ENCODE measurements at regions not wholly inside any gene's neighbourhood (a gene's known extent, or its start where the extent isn't known, plus 50 kb on each side); places are given as distances from the start of the nearest gene placed in this dataset.
A peak's percentile ranks its signal among the peaks of the same experiment; 100 is the strongest.

- Histone ChIP-seq H3K4me3 (no peak overlapping the region), H3K9me3 (no peaks in the 10 kb centered on the region), H3K27me3 (no peaks in the 10 kb centered on the region)
These were observed 73.8 kb downstream of the CBLN2 start for GRCh38 chr18:72470391-72470790.

DNA sequence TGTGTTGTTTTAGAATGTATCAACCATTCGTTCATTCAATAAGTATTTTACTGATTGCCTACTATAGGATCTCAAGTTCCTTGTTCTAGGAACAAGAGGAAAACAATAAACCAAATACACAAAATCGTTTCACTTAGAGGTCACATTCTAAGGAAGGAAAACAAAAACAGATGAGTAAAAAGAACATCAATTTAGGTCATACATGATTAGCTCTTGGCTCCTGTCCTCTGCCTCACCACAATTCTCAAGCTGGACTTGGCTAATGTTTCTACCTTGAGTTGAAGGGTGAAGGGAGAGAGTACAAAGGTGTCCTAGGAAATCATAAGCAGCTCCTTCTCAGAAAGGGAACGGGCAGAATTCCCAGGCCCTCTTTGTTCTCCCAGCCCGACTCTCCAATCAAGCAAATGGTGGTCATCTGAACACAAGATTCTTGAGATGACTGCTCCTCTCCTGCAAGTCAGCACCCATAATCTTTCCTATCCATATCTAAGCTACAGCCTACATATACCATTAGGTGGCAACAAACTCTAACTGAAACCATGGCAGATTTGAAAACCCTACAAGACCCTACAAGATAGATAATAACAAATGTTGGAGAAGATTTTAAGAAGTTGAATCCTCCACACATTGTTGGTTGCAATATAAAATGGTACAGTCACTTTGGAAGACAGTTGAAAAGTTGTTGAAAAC lies 76.0 kb downstream of the CBLN2 start:
- H3K9me3 ChIP-seq: no peaks in the 10 kb centered on the region
- H3K27me3 ChIP-seq: no peaks in the 10 kb centered on the region
- no peak overlapping the region for H3K4me3 ChIP-seq
- DNase-seq: no peak
- H3K36me3 ChIP-seq: no peaks in the 10 kb centered on the region

More at GRCh38 chr18:72470391-72470790, 73.8 kb downstream of the CBLN2 start:
- no peak for DNase-seq
- no peaks in the 10 kb centered on the region for H3K36me3 ChIP-seq

DNA sequence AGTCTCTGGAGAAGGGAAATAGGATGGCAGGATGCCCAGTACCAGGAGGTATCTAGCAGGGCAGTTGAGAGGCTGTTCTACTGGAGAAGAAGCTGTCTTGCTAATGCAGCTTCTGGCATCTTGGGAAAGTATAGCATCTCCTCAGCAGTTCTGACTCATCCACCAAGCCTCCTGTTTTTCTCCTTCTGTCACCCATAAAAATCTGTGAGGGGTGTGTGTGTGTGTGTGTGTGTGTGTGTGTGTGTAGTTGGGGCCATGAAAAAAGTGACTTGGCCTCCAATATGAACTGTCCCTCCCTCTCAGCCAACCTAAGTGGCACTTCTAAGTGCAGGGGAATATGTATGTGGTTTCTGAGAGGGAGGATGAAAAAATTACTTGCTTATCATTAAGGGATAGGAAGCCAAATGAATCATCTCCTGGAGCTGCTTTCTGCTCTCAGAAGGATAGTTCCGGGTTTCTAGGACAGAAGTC lies 83.9 kb downstream of the CBLN2 start:
- no peaks in the 10 kb centered on the region for H3K27me3 ChIP-seq
- DNase-seq: peak; percentile 26
- H3K4me3 ChIP-seq: no peak overlapping the region
- no peaks in the 10 kb centered on the region for H3K9me3 ChIP-seq
- H3K36me3 ChIP-seq: no peaks in the 10 kb centered on the region

- H3K4me3 ChIP-seq: no peak overlapping the region
- no peak for DNase-seq
- H3K9me3 ChIP-seq: no peaks in the 10 kb centered on the region
- no peaks in the 10 kb centered on the region for H3K27me3 ChIP-seq
- no peaks in the 10 kb centered on the region for H3K36me3 ChIP-seq
These were observed 85.9 kb downstream of the CBLN2 start for GRCh38 chr18:72458271-72458670.

DNA sequence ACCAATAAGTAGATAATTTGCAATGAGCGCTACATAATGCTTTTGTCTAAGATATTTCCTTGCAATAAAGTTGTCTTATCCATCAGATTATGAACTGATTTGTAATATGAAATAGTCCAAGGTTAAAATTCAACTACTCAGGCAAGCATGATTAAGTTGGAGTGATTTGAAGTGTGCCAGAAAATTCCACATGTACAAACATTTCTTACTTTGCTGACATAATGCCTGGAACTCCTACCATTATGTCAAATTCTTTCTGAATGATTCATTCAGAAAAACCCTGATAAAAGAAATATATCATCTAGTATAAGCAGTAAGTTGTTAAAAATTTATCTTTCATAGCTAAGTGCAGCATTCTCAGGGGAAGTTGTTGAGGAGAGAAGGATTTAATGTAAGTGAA lies 87.3 kb downstream of the CBLN2 start:
- H3K9me3 ChIP-seq: no peaks in the 10 kb centered on the region
- H3K27me3 ChIP-seq: no peaks in the 10 kb centered on the region
- no peak overlapping the region for H3K4me3 ChIP-seq
- H3K36me3 ChIP-seq: no peaks in the 10 kb centered on the region
- DNase-seq: no peak

DNA sequence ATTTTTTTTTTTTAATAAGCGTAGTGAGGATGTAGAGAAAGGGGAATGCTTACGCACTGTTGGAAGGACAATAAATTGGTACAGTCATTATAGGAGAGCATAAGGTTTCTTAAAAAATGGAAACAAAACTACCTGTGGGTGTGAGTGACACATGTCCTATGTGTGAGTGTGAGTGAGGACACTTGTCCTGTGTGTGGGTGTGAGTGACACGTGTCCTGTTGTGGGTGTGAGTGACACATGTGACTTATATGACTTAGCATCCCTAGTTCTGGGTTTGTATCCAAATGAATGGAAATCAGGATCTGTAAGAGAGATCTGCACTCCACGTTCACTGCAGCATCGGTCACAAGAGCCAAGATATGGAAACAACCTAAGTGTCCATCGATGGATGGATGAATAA lies 91.8 kb downstream of the CBLN2 start:
- Histone ChIP-seq H3K9me3 (no peaks in the 10 kb centered on the region), H3K27me3 (no peaks in the 10 kb centered on the region), H3K4me3 (no peak overlapping the region), H3K36me3 (no peaks in the 10 kb centered on the region)
- no peak for DNase-seq

GRCh38 chr18:72444798-72445155 lies 99.4 kb downstream of the CBLN2 start:
- Histone ChIP-seq H3K27me3 (no peaks in the 10 kb centered on the region), H3K9me3 (no peaks in the 10 kb centered on the region), H3K4me3 (no peak overlapping the region), H3K36me3 (no peaks in the 10 kb centered on the region)
- DNase-seq: no peak

DNA sequence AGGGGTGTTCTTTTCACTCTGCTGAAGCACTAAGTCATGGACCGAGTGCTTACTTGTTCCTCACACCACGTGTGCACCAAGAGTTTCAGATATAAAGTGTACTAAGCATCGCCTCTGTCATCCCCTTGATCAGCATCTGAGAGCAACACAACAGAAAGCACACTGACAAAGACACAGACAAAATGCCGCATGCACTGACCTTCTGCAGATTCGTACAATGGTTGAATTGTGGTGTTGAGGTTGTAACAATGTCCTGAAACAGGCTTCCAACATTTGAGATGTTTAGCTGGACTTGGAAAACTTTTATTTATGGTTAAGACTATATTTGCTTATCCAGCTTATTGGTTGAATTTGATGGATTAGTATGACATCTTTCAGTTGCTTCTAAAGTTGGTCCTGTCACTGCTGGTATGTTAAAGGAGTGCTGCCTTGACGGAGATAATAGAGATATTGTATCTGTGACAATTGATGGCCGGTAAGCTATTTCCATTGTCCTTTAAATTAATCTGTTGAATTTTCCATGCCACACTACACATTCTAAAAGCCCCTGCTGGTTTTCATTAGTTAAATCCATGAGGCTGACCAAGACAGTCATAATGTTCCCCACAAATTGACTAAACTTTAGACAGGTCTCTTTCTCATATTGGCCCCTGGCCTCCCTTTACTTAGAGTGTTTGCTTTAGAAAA lies 99.9 kb downstream of the CBLN2 start:
- DNase-seq: no peak
- H3K27me3 ChIP-seq: no peaks in the 10 kb centered on the region

DNA sequence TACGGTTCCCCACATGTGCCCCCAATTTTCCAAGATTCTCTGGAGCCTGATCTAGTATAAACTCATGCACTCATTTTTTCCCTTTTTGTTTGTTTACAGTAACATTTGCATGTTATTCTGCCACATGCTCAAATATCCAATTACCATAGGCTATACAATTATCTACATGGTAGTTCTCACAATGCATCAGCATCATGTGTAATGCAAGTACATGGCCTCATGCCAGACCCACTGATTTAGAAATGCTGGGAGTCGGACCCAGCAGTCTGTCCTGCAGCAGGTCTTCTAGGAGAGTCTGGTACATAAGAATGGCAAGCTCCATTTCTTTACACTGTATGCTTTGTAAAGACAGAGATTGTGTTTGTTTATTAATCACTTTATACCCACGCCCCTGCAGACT lies 107.7 kb downstream of the CBLN2 start:
- DNase-seq: no peak
- H3K27me3 ChIP-seq: no peaks in the 10 kb centered on the region
- no peaks in the 10 kb centered on the region for H3K9me3 ChIP-seq
- H3K4me3 ChIP-seq: no peak overlapping the region
- H3K36me3 ChIP-seq: no peaks in the 10 kb centered on the region

More for the DNA sequence above, 99.9 kb downstream of the CBLN2 start:
- Histone ChIP-seq H3K9me3 (no peaks in the 10 kb centered on the region), H3K36me3 (no peaks in the 10 kb centered on the region), H3K4me3 (no peak overlapping the region)

GRCh38 chr18:72433756-72434155 lies 110.4 kb downstream of the CBLN2 start:
- Histone ChIP-seq H3K27me3 (no peaks in the 10 kb centered on the region), H3K4me3 (no peak overlapping the region), H3K9me3 (no peaks in the 10 kb centered on the region), H3K36me3 (no peaks in the 10 kb centered on the region)
- no peak for DNase-seq

DNA sequence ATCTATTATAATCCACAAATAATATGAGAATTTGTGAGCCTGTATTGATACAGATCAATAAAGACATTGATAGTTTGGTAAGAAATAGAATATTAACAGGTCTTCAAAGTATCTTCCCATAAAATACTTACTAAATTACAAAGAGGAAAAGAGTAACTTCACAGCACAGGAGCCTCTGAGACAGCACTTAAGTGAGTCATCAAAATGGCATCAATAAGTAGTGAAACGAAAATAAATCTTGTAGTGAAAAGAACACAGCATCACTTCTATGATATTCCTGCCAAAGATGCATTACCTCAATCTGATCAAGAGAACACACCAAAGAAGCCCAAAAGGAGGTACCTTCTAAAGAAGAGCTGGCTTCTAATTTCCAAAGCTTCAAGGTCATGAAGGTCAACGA lies 116.4 kb downstream of the CBLN2 start:
- Histone ChIP-seq H3K9me3 (no peaks in the 10 kb centered on the region), H3K4me3 (no peak overlapping the region), H3K27me3 (no peaks in the 10 kb centered on the region), H3K36me3 (no peaks in the 10 kb centered on the region)
- DNase-seq: no peak

DNA sequence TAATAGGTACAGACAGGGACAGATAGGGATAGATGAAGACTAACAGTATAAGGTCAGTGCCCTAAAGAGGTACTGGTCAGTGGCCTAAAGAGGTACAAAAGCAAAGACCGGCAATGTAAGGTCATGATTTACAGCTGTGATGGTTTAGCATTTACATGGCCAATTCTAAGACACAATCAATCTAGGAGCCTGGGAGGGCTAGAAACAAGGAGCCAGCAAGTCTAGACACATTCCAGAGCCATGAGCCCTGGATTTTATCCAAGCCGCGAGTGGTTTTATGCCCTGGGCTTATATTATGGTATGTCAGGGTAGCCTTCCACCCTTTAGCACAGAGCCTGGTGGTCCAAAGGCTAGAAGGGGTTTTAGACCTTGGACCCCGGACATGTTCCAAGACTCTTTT lies 124.2 kb downstream of the CBLN2 start:
- Histone ChIP-seq H3K4me3 (no peak overlapping the region), H3K9me3 (no peaks in the 10 kb centered on the region), H3K27me3 (no peaks in the 10 kb centered on the region), H3K36me3 (no peaks in the 10 kb centered on the region)
- DNase-seq: peak; percentile 5

- Histone ChIP-seq H3K36me3 (no peaks in the 10 kb centered on the region), H3K27me3 (no peaks in the 10 kb centered on the region), H3K9me3 (no peaks in the 10 kb centered on the region), H3K4me3 (no peak overlapping the region)
- DNase-seq: no peak
These were observed 131.2 kb downstream of the CBLN2 start for GRCh38 chr18:72412927-72413326.

- DNase-seq: no peak
- Histone ChIP-seq H3K4me3 (no peak overlapping the region), H3K27me3 (no peaks in the 10 kb centered on the region), H3K9me3 (no peaks in the 10 kb centered on the region), H3K36me3 (no peaks in the 10 kb centered on the region)
These were observed 132.9 kb downstream of the CBLN2 start for GRCh38 chr18:72411261-72411660.

- no peaks in the 10 kb centered on the region for H3K27me3 ChIP-seq
- no peaks in the 10 kb centered on the region for H3K36me3 ChIP-seq
- H3K4me3 ChIP-seq: no peak overlapping the region
- no peak for DNase-seq
- H3K9me3 ChIP-seq: no peaks in the 10 kb centered on the region
These were observed 133.7 kb downstream of the CBLN2 start for GRCh38 chr18:72410399-72410798.

- Histone ChIP-seq H3K36me3 (no peaks in the 10 kb centered on the region), H3K9me3 (no peaks in the 10 kb centered on the region), H3K27me3 (no peaks in the 10 kb centered on the region), H3K4me3 (no peak overlapping the region)
- no peak for DNase-seq
These were observed 134.2 kb downstream of the CBLN2 start for GRCh38 chr18:72409903-72410302.

GRCh38 chr18:72407048-72407447 lies 137.1 kb downstream of the CBLN2 start:
- no peak for DNase-seq
- no peaks in the 10 kb centered on the region for H3K9me3 ChIP-seq
- H3K4me3 ChIP-seq: no peak overlapping the region
- no peaks in the 10 kb centered on the region for H3K36me3 ChIP-seq
- no peaks in the 10 kb centered on the region for H3K27me3 ChIP-seq

DNA sequence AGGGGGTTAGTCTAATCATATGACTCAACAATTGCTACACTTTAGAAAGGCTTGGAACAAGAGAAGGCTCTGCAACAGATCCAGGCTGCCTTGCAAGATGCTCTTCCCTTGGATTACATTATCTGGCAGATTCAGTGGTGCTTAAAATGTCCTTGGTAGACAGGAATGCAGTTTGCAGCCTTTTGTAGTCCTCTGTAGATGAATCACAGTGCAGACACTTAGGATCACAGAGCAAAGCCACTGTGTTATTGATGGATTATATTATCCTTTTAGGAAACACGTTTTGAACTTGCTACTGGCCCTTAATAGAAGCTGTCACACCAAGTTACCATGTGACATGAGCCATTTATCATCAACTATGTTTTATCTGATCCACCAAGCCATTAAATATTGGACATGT lies 152.2 kb downstream of the CBLN2 start:
- Histone ChIP-seq H3K9me3 (no peaks in the 10 kb centered on the region), H3K27me3 (no peaks in the 10 kb centered on the region), H3K4me3 (no peak overlapping the region), H3K36me3 (no peaks in the 10 kb centered on the region)
- DNase-seq: no peak

All from MG63 (cell line).